Adrenal gland (tissue), 5 donors: ENCODE measurements at regions not wholly inside any gene's neighbourhood (a gene's known extent, or its start where the extent isn't known, plus 50 kb on each side); places are given as distances from the start of the nearest gene placed in this dataset.

Experiments used
- CTCF ChIP-seq, 6 experiments: fragments of 450-650 bp in 4 of 6; fragments of 200-600 bp in 2 of 6; sonication (generic) in 1 of 6; IDR thresholded peaks; 1 replicate in 5 of 6; 2 replicates in 1 of 6; pipeline versions ENCODE4 v1.5.1 to v1.8.0; 2016 to 2021; ENCODE audit warnings: antibody characterized with exemption in 6 of 6, mild to moderate bottlenecking in 2 of 6, moderate library complexity in 1 of 6
- POLR2A ChIP-seq, 2 donors: fragments of 450-650 bp; IDR thresholded peaks; one replicate each; pipeline ENCODE4 v1.6.1; 2017; ENCODE audit warnings: antibody characterized with exemption in 2 of 2, mild to moderate bottlenecking in 2 of 2, moderate library complexity in 1 of 2
- donor health status: DM: no; HTN: no; CAD: no.

- TF ChIP-seq CTCF (IDR thresholded peaks at IDR 0.05) (no peak), POLR2A (IDR thresholded peaks at IDR 0.05) (no peak)
Measured at GRCh38 chr1:112267929-112268328, 128.1 kb upstream of the CTTNBP2NL start.
